Upper lobe of left lung (tissue), 6 donors: ENCODE measurements at regions not wholly inside any gene's neighbourhood (a gene's known extent, or its start where the extent isn't known, plus 50 kb on each side); places are given as distances from the start of the nearest gene placed in this dataset.
"Not testable (repeated sequence)": the region's sequence is repeated elsewhere in the genome, so short reads cannot be mapped to it uniquely, and the experiment has no call there.

Source experiments
- ATAC-seq, 2 donors: fragments of 200-7000 bp; cut with Tn5 transposase; one replicate each; pipeline ENCODE4 v1.9.1; 2022; ENCODE audit warnings: mild to moderate bottlenecking in 2 of 2, moderate library complexity in 2 of 2; ENCODE audit not compliant: low FRiP score in 2 of 2
- DNase-seq, 2 donors: peaks; one replicate each; pipeline ENCODE4 v3.0.0-alpha.2; 2019 to 2020
- H3K27ac ChIP-seq, 4 donors: fragments of 200-600 bp; sonication (generic); one replicate each; pipeline ENCODE4 v1.5.1; 2016 to 2019
- H3K27me3 ChIP-seq, 4 donors: fragments of 200-600 bp; sonication (generic); one replicate each; pipeline ENCODE4 v1.5.1; 2017 to 2019
- H3K36me3 ChIP-seq, 4 donors: fragments of 200-600 bp; sonication (generic); one replicate each; pipeline ENCODE4 v1.5.1; 2016 to 2019
- H3K4me1 ChIP-seq, 4 donors: fragments of 200-600 bp; sonication (generic); one replicate each; pipeline ENCODE4 v1.5.1; 2018 to 2019
- H3K4me3 ChIP-seq, 4 donors: fragments of 200-600 bp; sonication (generic); one replicate each; pipeline ENCODE4 v1.5.1; 2017 to 2019; ENCODE audit warnings: mild to moderate bottlenecking in 2 of 4, moderate library complexity in 1 of 4
- H3K9me3 ChIP-seq, 4 donors: fragments of 200-600 bp; sonication (generic); one replicate each; pipeline ENCODE4 v1.5.1; 2018 to 2019
- EP300 ChIP-seq, 4 donors: sonication (generic); formaldehyde crosslinking; IDR thresholded peaks; one replicate each; pipeline ENCODE4 v1.5.1; 2017; ENCODE audit warnings: antibody characterized with exemption in 4 of 4, control low read depth in 2 of 4
- POLR2A ChIP-seq, 4 donors: fragments of 450-650 bp; IDR thresholded peaks; one replicate each; pipeline ENCODE4 v1.5.1; 2016 to 2017; ENCODE audit warnings: antibody characterized with exemption in 4 of 4, mild to moderate bottlenecking in 2 of 4
- POLR2AphosphoS5 ChIP-seq, 2 donors: sonication (generic); formaldehyde crosslinking; IDR thresholded peaks; one replicate each; pipeline ENCODE4 v1.5.1; 2017; ENCODE audit warnings: antibody characterized with exemption in 2 of 2
- WGBS, 2 donors: methylation state at CpG; one replicate each; pipeline ENCODE4 v1.1.5; 2017 to 2018; 5-methylcytosine and 5-hydroxymethylcytosine counted together
- TF ChIP-seq, protein P1 (sequence below), 6 experiments: fragments of 450-650 bp in 4 of 6; fragments of 200-600 bp in 2 of 6; sonication (generic) in 2 of 6; IDR thresholded peaks; one replicate each; pipeline ENCODE4 v1.5.1; 2016 to 2019; ENCODE audit warnings: antibody characterized with exemption in 6 of 6
- donor health status: DM: no; HTN: no; CAD: no; lungs with moderate emphysema.
- donor health status: DM: no; HTN: yes; CAD: no; lungs with severe emphysema.

DNA sequence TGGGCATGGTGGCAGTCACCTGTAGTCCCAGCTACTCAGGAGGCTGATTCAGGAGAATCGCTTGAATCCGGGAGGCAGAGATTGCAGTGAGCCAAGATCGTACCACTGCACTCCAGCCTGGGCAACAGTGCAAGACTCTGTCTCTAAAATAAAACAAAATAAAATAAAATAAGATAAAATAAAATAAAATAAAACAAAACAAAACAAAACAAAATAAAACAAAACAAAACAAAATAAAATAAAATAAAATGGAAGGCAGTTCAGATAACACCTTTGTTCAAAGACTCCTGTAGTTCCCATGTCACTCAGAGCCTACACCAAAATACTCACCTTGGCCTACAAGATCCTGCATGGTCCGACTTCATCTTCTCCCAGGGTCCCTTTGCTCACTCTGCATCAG lies 61.3 kb downstream of the SYF2 start:
- ATAC-seq, H3K9me3 ChIP-seq, DNase-seq, H3K27ac ChIP-seq, H3K27me3 ChIP-seq, H3K36me3 ChIP-seq, H3K4me1 ChIP-seq, H3K4me3 ChIP-seq: not testable (repeated sequence)
- WGBS, 2 donors: 93 to 97% methylated on average over 4 of the region's 4 CpGs

DNA sequence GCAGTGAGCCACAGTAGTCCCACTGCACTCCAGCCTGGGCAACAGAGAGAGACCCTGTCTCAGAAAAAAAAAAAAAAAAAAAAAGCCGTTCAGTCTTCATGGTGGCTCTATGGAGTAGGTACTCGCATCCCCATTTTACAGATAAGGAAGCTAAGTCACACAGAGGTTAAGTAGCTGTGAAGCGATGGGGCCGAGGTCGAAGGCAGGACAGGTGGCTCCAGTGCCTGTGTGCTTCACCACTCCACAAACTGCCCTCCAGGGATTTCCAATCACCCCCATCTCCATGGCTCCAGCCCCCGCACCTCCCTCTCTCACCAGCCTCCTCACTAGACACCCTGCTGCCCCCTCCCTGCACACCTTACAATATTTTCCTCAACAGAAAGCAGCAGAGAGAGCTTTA lies 61.9 kb downstream of the SYF2 start:
- Histone ChIP-seq H3K9me3 (no peaks in the 10 kb centered on the region), H3K27me3 (no peaks in the 10 kb centered on the region), H3K4me1 (no peaks in the 10 kb centered on the region), H3K36me3 (no peaks in the 10 kb centered on the region), H3K4me3 (no peak overlapping the region), H3K27ac (no peak overlapping the region)
- ATAC-seq (no peak), DNase-seq (no peak)
- WGBS, 2 donors: 87 to 92% methylated on average over 6 of the region's 6 CpGs
- TF ChIP-seq, protein P1, sequence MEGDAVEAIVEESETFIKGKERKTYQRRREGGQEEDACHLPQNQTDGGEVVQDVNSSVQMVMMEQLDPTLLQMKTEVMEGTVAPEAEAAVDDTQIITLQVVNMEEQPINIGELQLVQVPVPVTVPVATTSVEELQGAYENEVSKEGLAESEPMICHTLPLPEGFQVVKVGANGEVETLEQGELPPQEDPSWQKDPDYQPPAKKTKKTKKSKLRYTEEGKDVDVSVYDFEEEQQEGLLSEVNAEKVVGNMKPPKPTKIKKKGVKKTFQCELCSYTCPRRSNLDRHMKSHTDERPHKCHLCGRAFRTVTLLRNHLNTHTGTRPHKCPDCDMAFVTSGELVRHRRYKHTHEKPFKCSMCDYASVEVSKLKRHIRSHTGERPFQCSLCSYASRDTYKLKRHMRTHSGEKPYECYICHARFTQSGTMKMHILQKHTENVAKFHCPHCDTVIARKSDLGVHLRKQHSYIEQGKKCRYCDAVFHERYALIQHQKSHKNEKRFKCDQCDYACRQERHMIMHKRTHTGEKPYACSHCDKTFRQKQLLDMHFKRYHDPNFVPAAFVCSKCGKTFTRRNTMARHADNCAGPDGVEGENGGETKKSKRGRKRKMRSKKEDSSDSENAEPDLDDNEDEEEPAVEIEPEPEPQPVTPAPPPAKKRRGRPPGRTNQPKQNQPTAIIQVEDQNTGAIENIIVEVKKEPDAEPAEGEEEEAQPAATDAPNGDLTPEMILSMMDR (IDR thresholded peaks at IDR 0.05): no peak
- TF ChIP-seq POLR2A (IDR thresholded peaks at IDR 0.05) (no peak), EP300 (IDR thresholded peaks at IDR 0.05) (no peak), POLR2AphosphoS5 (IDR thresholded peaks at IDR 0.05) (no peak)

DNA sequence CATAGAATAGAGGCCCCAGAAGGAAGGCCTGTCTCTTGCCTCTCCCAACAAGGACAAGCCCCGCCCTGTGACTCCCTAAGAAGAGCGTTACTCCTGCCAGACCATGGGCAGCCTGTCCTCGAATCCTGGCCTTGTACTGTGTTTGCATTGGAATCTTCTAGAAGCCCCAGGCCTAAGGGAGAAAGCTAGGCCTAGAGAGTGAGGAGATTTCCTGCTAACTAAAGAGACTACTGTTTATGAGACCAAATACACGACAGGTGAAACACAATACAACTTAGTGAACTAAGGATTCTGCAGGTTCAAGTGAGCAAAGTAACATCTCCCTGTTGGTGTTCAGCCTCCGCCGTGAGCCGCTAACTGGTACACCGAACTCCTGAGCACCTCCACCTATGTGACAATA lies 62.7 kb downstream of the SYF2 start:
- no peaks in the 10 kb centered on the region for H3K27me3 ChIP-seq
- ATAC-seq (no peak), DNase-seq (no peak)
- H3K9me3 ChIP-seq: no peaks in the 10 kb centered on the region
- H3K4me1 ChIP-seq: no peaks in the 10 kb centered on the region
- TF ChIP-seq POLR2AphosphoS5 (IDR thresholded peaks at IDR 0.05) (no peak), EP300 (IDR thresholded peaks at IDR 0.05) (no peak), POLR2A (IDR thresholded peaks at IDR 0.05) (no peak)
- TF ChIP-seq, protein P1 (IDR thresholded peaks at IDR 0.05): no peak
- no peaks in the 10 kb centered on the region for H3K36me3 ChIP-seq
- WGBS, 2 donors: 89 to 92% methylated on average over 8 of the region's 8 CpGs
- no peak overlapping the region for H3K4me3 ChIP-seq
- no peak overlapping the region for H3K27ac ChIP-seq

DNA sequence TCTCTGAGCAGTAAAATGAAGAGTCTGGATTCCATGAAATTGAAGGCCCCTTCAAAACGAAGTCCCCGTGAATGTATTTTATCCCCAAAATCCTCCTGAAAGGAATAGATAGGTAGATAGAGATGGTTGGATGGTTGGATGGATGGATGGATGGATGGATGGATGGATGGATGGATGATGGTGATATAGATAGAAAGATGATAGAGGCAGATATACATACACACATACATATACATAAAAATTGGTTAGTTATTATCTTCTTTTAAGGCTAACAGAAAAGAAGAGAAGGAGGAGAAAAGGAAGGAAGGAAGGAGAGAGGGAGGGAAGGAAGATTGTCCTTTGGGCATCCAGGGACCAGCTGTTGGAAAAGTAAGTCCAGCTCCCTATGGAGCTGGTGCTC lies 63.1 kb downstream of the SYF2 start:
- ATAC-seq (no peak), DNase-seq (no peak)
- H3K4me1 ChIP-seq: no peaks in the 10 kb centered on the region
- H3K9me3 ChIP-seq: no peaks in the 10 kb centered on the region
- no peaks in the 10 kb centered on the region for H3K27me3 ChIP-seq
- no peak overlapping the region for H3K27ac ChIP-seq
- TF ChIP-seq POLR2A (IDR thresholded peaks at IDR 0.05) (no peak), EP300 (IDR thresholded peaks at IDR 0.05) (no peak)
- H3K4me3 ChIP-seq: no peak overlapping the region
- no peaks in the 10 kb centered on the region for H3K36me3 ChIP-seq
- WGBS, 2 donors: 91% methylated on average over 2 of the region's 2 CpGs

DNA sequence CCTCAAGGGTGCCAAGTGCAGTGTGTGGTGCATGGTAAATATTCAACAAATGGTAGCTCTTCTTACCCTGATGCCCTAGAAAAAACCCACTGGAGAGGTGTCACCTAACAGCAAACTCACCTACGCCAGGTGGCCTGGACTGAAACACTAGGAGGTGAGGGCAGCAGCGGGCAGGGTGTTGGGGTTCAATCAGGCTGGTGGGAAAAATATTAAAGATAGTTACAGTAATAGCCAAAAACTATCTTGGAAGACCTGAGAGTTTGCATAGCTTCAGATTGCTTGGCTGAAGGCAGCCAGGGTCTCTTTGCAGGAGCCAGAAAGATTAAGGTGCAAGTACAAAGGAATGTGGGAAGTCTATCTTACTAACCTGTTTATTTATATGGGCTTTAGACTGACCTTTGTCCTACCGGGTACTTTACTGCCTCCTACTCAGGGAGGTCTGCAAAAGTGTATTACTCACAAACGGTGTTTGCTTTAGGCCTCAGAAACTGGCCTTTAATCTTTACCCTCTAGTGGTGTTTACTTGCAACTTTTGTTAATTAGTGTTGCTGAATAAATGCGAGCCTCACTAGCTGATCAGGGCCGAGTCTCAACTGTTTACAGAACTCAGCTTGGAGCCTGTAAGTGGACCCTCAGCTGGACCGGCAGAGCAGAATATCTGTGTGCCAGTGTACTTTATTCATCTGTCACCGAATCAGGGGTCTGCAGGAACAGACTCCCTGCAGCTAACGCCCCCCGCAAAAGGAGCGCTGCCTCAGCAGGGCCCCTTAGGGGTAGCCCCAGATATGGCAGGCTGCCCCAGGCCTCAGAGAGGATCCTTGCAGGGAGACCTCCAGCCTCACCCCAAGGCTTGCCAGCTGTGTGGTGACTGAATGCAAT lies 63.9 kb downstream of the SYF2 start:
- ATAC-seq: no peak
- no peak for DNase-seq
- 66 to 67% methylated on average over 8 to 11 of the region's 11 CpGs for WGBS, 2 donors
- Histone ChIP-seq H3K27ac (no peak overlapping the region), H3K9me3 (no peaks in the 10 kb centered on the region), H3K4me1 (no peaks in the 10 kb centered on the region), H3K36me3 (no peaks in the 10 kb centered on the region), H3K4me3 (no peak overlapping the region), H3K27me3 (no peaks in the 10 kb centered on the region)
- TF ChIP-seq EP300 (IDR thresholded peaks at IDR 0.05) (no peak), POLR2AphosphoS5 (IDR thresholded peaks at IDR 0.05) (no peak), POLR2A (IDR thresholded peaks at IDR 0.05) (no peak)
- TF ChIP-seq, protein P1 (IDR thresholded peaks at IDR 0.05): no peak
